ENCODE measurements at regions not wholly inside any gene's neighbourhood (a gene's known extent, or its start where the extent isn't known, plus 50 kb on each side); places are given as distances from the start of the nearest gene placed in this dataset.

DNA sequence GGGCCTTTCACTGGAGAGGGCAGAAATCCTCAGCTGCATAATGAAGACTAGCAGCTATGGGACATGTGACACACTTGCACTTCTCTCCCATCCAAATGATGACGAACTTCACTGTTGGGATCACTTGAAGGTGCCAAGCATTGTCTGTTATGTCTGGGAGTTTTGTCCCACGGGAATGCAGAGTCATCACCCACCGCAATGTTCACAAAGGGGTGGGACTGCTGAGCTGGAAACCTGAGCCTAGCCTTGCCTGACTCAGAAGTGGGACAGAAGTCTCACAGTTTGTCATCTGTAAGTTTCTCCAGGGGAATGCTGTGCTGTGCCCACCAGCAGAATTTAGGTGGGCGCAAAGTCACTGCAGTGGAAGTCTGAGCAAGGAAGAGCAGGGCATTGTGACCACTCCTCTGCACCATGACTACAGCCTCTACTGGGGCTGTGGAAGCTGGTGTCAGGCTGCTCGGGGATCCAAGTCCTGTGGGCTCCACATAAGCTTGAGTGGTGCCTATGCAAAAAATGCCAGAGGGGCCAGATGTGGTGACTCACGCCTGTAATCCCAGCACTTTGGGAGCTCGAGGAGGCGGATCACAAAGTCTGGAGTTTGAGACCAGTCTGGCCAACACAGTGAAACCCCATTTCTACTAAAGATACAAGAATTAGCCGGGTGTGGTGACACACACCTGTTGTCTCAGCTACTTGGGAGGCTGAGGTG lies 472.0 kb upstream of the CNTNAP2 start:
- no peak for DNase-seq

DNA sequence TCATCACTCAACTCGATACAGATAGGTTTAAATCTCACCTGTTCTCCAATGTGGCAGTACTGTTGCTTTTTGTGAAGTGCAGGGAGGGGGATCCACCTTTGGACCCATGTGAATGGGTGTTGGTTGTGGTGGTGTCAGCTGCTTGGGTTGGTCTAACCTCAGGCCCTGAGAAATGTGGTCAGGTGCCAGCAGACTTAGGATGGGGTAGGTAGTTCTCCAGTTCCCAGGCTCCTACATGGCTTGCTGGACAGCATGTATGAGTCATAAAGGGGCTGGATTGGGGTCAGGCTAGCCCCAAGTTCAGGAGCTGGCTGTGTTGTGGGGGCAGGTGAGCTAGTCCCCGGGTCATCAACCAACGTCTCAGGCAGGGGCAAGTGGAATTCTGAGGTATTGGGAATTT lies 472.6 kb upstream of the CNTNAP2 start:
- DNase-seq = no peak

DNA sequence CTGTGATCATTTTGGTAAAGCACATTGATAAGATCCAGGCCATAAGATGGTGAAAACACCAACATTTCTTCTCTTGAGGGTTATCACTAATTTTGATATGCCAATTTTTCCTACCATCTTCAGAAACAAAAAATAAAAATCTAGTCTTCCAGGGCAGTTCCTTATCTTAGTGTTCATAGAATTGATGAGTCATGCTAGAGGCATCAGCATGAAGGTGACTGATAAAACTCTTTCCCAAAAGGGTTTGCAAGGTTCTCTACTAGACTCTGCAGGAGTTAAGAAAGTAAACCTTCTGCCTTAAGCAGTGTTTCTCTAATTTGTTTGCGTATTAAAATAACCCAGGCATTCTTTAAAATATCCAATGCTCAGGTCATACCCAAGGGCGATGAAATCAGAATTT lies 483.1 kb upstream of the CNTNAP2 start:
- no peak for DNase-seq

GRCh38 chr7:145624618-145625017 lies 492.0 kb upstream of the CNTNAP2 start:
- no peak for DNase-seq

DNA sequence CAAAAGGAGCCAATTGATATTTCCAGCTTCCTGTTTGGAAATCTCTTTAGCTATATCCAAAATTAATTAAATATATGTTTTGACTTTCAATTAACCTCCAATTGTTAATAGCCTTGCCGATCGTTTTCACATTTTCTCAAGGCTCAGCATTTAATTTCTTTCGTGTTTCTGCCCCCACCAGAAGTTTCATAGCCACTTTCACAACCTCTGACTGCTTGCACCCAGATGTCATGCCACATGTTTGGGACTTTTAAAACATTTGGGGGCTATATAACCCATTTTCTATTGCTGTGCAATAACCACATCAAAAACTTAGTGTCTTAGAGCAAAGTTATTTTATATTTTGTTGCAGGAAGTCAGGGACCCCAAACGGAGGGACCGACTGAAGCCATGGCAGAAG lies 510.6 kb upstream of the CNTNAP2 start:
- no peak for DNase-seq

DNA sequence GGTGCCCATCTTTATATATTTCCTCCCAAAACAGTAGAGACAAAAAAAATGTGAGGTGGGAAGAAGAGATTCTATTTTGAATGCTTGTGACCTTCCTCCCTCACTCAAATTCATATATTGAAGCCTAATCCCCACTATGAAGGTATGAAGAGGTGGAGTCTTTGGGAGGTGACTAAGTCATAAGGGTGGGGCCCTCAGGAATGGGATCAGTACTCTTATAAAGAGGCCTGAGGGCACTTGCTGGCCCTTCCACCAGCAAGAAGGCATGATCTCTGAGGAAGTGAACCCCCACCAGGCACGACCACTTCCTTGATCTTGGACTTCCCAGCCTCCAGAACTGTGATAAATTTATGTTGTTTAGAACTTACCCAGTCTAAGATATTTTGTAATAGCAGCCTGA lies 517.2 kb upstream of the CNTNAP2 start:
- no peak for DNase-seq

DNA sequence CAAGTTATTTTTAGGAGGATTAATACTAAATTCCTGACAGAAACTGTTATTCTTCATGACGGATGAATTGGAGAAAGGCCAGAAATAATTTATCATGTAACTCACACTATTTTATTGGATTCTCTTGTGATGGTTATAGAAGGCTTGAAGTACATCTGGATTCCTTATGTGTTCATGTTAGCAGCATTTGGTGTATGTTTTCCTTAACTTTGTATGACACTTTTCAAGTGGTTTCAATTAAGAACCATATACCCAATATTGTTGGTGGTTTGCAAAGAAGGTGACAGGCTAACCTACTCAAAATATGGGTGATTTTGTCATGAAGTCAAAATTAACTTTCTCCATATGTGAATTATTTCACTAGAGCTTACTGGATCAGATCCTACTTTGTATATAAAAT lies 532.2 kb upstream of the CNTNAP2 start:
- DNase-seq = no peak

DNA sequence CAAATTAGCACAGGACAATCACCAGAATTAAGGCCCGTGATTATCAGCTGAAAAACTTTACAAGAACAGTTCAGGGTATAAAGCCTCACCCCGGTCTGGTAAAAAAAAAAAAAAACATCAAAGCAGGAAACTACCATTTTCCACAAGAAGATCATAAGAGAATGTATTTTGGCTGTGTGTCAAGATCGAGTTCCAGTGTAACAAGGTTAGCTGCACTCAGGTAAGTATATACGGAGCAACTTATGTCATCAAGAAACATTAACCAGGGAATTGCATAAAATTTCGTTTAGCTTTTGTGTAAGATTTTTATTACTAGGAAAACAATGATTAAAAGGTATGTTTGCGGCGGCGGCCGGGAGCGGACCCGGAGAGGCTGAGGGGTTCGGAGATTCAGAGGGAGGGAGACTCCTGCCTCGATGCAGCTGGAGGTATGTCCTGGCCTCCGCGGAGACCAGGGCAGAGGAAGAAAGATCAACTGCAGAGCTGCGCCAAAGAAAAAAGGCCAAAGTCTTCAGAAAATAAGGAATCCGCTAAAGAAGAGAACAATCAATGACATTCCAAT lies 533.8 kb upstream of the CNTNAP2 start:
- no peak for DNase-seq

- DNase-seq = no peak
Observed at GRCh38 chr7:145557805-145558204, 558.8 kb upstream of the CNTNAP2 start.

- peak in 1 of 2 donors; percentile 20 for DNase-seq
Observed at GRCh38 chr7:145543242-145543641, 573.4 kb upstream of the CNTNAP2 start.

DNA sequence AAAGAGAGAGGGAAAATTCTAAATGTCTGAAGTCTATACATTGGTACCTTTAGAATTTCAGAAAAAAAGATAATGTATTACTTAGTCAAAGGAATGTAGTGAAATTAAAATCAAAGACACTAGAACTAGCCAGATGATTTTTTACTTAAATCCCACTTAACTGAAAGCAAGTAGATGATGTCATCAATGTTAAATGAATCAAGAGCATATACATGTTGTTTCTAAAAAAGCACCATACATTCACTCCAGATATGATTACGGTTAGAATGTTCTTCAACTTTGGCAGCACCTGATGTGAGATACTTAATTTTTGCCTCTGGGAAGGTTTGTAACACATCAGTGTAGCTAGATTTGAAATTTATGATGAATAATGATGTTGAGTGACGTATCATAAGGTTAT lies 576.7 kb upstream of the CNTNAP2 start:
- no peak for DNase-seq

- no peak for DNase-seq
Observed at GRCh38 chr7:145534301-145534700, 582.3 kb upstream of the CNTNAP2 start.

DNA sequence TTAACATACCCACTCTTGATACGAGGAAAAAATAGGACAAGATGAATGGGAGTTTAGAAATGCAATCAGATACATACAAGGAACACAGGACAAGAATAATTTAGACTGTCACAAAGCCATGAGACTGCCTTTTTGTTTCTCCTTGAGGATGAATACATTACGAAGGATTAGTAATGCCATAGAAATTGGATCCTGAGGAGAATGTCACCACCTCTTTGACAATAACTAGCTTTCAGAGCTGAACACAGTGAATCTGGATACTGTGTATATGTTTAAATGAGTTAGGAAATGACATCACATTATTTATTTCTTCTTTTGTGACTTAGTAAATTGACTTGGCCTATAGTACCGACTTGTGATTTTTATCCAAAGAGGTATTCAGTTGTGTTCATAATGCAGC lies 596.3 kb upstream of the CNTNAP2 start:
- no peak for DNase-seq

- no peak for DNase-seq
Observed at GRCh38 chr7:145511004-145511403, 605.6 kb upstream of the CNTNAP2 start.

DNA sequence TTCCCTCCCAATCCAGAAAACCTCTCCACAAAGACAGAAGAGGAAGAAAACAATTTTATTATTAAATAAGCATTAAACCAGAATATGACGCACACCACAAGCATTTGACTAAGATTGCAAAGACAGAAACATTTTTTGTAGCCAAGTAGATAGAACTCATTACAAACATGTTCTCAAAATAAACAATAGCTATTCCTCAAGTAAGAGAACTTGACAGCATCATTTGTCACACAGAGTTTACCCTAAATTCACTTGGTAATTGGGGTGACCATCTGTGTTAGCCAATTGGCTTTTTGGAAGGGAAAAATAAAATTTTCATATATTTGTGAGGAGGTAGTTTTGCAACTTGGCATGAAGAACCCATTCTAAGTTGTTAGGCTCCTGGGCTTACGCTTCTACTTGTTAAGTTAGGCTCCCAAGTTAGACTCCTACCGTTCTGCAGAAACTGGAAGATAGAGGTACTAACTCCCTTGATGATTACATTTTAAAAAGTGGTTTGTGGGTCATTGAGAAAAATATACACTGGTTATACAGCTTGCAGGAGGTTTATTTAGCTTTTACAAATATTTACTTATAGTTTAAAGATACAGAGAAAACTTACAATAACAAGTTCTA lies 618.6 kb upstream of the CNTNAP2 start:
- no peak for DNase-seq

DNA sequence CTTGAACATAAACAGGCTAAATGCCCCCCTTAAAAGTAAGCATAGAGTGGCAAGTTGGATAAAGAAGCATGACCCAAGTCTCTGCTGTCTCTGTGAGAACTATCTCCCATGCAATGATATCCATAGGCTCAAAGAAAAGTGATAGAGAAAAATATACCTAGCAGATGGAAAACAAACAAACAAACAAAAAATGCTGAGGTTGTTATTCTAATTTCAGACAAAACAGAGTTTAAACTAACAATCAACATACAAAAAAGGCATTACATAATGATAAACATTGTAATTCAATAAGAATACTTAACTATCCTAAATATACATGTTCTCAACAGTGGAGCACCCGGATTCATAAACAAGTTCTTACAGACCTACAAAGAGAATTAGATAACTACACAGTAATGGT lies 626.2 kb upstream of the CNTNAP2 start:
- no peak for DNase-seq

GRCh38 chr7:145489609-145490008 lies 627.0 kb upstream of the CNTNAP2 start:
- no peak for DNase-seq

DNA sequence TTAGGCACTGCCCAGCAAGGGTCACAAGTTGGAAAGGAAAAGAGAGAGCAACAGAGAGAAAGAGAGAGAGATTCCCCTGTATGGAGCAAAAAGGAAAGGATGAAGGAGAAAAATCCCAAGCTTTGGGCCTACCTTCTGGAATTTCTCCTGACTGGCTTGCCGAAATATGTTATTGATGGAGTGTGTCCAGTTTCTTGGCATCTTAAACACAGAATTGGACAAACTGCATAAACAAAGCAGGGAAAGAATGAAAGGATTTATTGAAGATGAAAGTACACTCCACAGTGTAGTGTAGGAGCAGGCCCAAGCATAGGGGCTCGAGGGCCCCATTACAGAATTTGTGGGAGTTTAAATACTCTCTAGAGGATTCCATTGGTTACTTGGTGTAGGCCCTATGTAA lies 627.8 kb upstream of the CNTNAP2 start:
- no peak for DNase-seq

- DNase-seq = no peak
Observed at GRCh38 chr7:145481985-145482384, 634.6 kb upstream of the CNTNAP2 start.

DNA sequence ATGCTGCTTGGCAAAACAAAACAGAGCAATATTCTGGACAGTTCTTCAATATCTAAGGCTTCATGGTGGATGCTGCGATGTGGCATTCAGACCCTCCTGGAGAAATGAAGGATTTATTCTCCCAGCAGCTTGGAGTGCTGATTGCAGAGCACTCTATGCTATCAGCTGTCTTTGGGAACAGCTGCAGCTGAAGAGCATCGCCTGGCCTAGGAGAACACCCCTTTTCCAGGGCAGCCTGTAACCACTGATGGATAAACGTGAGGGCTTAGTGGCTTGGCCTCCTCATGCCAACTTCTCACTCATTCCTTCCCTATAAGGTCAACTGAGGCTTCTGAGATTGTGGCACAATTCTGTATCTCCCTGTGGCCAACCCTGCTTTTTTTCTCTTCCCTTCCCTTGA lies 638.1 kb upstream of the CNTNAP2 start:
- DNase-seq = no peak

DNA sequence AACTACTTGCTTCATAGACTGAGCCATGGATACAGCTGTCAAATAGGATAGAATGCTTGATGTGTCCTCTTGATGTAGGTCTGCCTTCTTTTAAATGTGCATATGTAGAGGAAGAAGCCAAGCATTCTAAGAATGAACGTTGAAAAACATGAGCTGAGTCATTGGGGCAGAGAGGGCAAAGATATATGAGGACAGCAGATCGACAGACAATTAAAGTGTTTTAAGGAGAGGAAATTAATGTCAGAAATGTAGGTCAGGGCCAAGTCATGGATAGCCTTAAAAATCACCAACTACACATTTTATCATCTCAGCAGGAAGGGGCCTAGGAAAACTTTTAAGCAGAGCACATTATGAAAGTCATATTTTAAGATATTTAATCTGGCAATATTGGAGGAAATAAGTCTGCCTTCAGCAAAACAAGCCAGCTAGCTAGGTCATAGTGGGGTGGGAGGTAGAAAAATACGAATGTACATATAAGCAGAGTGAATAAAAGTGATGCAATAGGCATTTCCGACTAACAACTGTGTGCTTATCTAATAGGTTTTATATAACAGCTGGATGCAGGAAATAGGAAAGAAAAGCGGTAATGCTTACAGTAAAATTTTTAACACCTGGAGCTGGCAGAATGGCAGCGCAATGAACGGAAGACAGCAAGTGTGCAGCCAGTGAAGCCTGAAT lies 638.3 kb upstream of the TPK1 start:
- no peak for DNase-seq

DNA sequence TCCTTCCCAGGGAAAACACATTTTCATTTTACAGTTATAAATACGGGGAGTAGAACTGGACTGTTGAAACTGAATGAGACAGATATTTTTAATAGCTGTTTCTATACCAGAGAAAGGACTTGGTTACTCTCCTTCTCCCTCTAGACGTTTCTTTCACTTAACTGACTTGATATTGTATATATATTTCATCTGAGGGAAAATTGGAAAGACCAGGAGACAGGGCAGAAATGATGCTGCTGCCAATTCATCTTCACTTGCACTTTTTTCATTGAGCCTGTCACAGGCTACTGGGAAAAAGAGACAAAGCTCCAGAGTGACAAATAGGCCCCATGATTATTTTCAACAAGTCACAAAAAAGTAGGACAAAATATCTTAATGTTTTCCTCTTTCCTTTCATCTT lies 636.0 kb upstream of the TPK1 start:
- DNase-seq = no peak

- no peak for DNase-seq
Observed at GRCh38 chr7:145464287-145464686, 628.4 kb upstream of the TPK1 start.

DNA sequence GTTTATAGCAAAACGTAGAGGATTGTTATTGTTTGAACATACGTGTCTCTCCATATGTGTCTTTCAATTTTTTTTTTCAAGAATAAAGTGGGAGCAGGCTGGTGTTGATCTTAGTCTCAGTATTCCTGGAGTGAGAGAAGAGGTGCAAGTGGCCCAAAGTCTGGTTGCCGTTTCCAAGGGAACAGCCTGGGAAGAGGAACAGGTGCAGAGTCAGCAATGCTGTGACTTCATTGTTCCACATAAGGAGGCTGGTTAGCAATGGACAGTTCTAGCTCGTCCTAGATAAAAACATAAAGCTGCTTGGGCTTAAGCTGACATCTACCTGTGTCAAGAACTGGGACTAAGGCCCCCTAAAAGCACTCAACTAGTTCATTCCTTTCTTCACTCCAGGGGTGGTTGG lies 626.6 kb upstream of the TPK1 start:
- DNase-seq = no peak
